ENCODE measurements at regions not wholly inside any gene's neighbourhood (a gene's known extent, or its start where the extent isn't known, plus 50 kb on each side); places are given as distances from the start of the nearest gene placed in this dataset.
"Not testable (repeated sequence)": the region's sequence is repeated elsewhere in the genome, so short reads cannot be mapped to it uniquely, and the experiment has no call there.

GRCh38 chr18:57885931-57886330 lies 82.8 kb upstream of the ATP8B1 start:
- DNase-seq (no peak), ATAC-seq (no peak), FAIRE-seq (no peak)
- Histone ChIP-seq H3K27me3 (no peaks in the 10 kb centered on the region), H3K4me1 (no peaks in the 10 kb centered on the region), H3K27ac (no peak overlapping the region), H3K9me3 (peaks cover 0 to 5% (median 0%) of the 10 kb centered on the region in 4 donors), H3K36me3 (no peaks in the 10 kb centered on the region), H3K4me3 (no peak overlapping the region)
- intact Hi-C loops (cut with DNase I): no loop called here
- 82 to 89% methylated on average over 1 of the region's 1 CpG for whole genome bisulfite sequencing, 2 donors
- TF ChIP-seq CTCF (IDR thresholded peaks at IDR 0.05): no peak

GRCh38 chr18:57882465-57882864 lies 79.3 kb upstream of the ATP8B1 start:
- ATAC-seq: no peak
- intact Hi-C loops (cut with DNase I): no loop called here
- Histone ChIP-seq H3K27ac (no peak overlapping the region), H3K27me3 (no peaks in the 10 kb centered on the region), H3K4me3 (no peak overlapping the region), H3K9me3 (no peaks in the 10 kb centered on the region), H3K4me1 (no peaks in the 10 kb centered on the region), H3K36me3 (no peaks in the 10 kb centered on the region)
- WGBS, 2 donors: 41 to 43% methylated on average over 3 of the region's 3 CpGs
- no peak for TF ChIP-seq CTCF (IDR thresholded peaks at IDR 0.05)
- FAIRE-seq: no peak
- DNase-seq: no peak

GRCh38 chr18:57881818-57882413 lies 78.8 kb upstream of the ATP8B1 start:
- FAIRE-seq: no peak
- Histone ChIP-seq H3K9me3 (no peaks in the 10 kb centered on the region), H3K36me3 (no peaks in the 10 kb centered on the region), H3K27me3 (no peaks in the 10 kb centered on the region), H3K4me3 (no peak overlapping the region), H3K27ac (no peak overlapping the region), H3K4me1 (no peaks in the 10 kb centered on the region)
- 36 to 40% methylated on average over 10 of the region's 10 CpGs for WGBS, 2 donors
- peak; percentile 47 to 74 (median 60) for DNase-seq
- intact Hi-C loops (cut with DNase I): no loop called here
- ATAC-seq: peak; percentile 96 to 100 (median 99)
- TF ChIP-seq CTCF (IDR thresholded peaks at IDR 0.05): peak; percentile 83 to 87 (median 84)

- H3K27ac ChIP-seq, ATAC-seq, FAIRE-seq, H3K4me1 ChIP-seq, H3K4me3 ChIP-seq, DNase-seq, H3K27me3 ChIP-seq, H3K36me3 ChIP-seq, H3K9me3 ChIP-seq: not testable (repeated sequence)
- WGBS, 2 donors: 90 to 98% methylated on average over 4 of the region's 4 CpGs
- intact Hi-C loops (cut with DNase I): loop anchor here in 1 of 3 donors (10.0 kb wide), 1 partner anchor 245 kb away; no protein-coding TSS in a partner anchor
Observed at GRCh38 chr18:57879924-57880323, 76.8 kb upstream of the ATP8B1 start.

- no peaks in the 10 kb centered on the region for H3K9me3 ChIP-seq
- intact Hi-C loops (cut with DNase I): no loop called here
- H3K27ac ChIP-seq: no peak overlapping the region
- no peak overlapping the region for H3K4me3 ChIP-seq
- H3K4me1 ChIP-seq: no peaks in the 10 kb centered on the region
- no peaks in the 10 kb centered on the region for H3K36me3 ChIP-seq
- FAIRE-seq (no peak), DNase-seq (no peak), ATAC-seq (no peak)
- no peak for TF ChIP-seq CTCF (IDR thresholded peaks at IDR 0.05)
- H3K27me3 ChIP-seq: no peaks in the 10 kb centered on the region
Observed at GRCh38 chr18:57869221-57869620, 66.1 kb upstream of the ATP8B1 start.

Data from pancreas (tissue), 10 donors.